ENCODE measurements at regions not wholly inside any gene's neighbourhood (a gene's known extent, or its start where the extent isn't known, plus 50 kb on each side); places are given as distances from the start of the nearest gene placed in this dataset.
"Not testable (repeated sequence)": the region's sequence is repeated elsewhere in the genome, so short reads cannot be mapped to it uniquely, and the experiment has no call there.

- no peak for DNase-seq
Observed at GRCh38 chr10:21122907-21123306, 225.8 kb upstream of the NEBL start.

GRCh38 chr10:21121822-21122221, 224.7 kb upstream of the NEBL start:
- not testable (repeated sequence) for DNase-seq

- no peak for DNase-seq
Observed at GRCh38 chr10:21114683-21115082, 217.6 kb upstream of the NEBL start.

GRCh38 chr10:21110358-21110757, 213.2 kb upstream of the NEBL start:
- no peak for DNase-seq

GRCh38 chr10:21106931-21107330, 209.8 kb upstream of the NEBL start:
- not testable (repeated sequence) for DNase-seq

GRCh38 chr10:21105331-21105730, 208.2 kb upstream of the NEBL start:
- not testable (repeated sequence) for DNase-seq

GRCh38 chr10:21100871-21101514, 203.9 kb upstream of the NEBL start:
- no peak for DNase-seq

- peak; percentile 24 for DNase-seq
Observed at GRCh38 chr10:21100190-21100589, 203.1 kb upstream of the NEBL start.

GRCh38 chr10:21099291-21100062, 202.4 kb upstream of the NEBL start:
- DNase-seq, result no peak

GRCh38 chr10:21097926-21098355, 200.8 kb upstream of the NEBL start:
- peak; percentile 12 for DNase-seq

GRCh38 chr10:21095494-21096055, 198.5 kb upstream of the NEBL start:
- DNase-seq, result no peak

GRCh38 chr10:21095073-21095472, 198.0 kb upstream of the NEBL start:
- DNase-seq, result no peak

- DNase-seq, result no peak
Observed at GRCh38 chr10:21092683-21093524, 195.8 kb upstream of the NEBL start.

- DNase-seq, result no peak
Observed at GRCh38 chr10:21090609-21091082, 193.5 kb upstream of the NEBL start.

GRCh38 chr10:21087476-21087875, 190.4 kb upstream of the NEBL start:
- no peak for DNase-seq

GRCh38 chr10:21084700-21085099, 187.6 kb upstream of the NEBL start:
- DNase-seq, result no peak

GRCh38 chr10:21083861-21084260, 186.8 kb upstream of the NEBL start:
- no peak for DNase-seq

GRCh38 chr10:21082206-21082605, 185.1 kb upstream of the NEBL start:
- DNase-seq, result no peak

GRCh38 chr10:21080261-21080660, 183.2 kb upstream of the NEBL start:
- DNase-seq, result no peak

- no peak for DNase-seq
Observed at GRCh38 chr10:21079330-21079658, 182.2 kb upstream of the NEBL start.

- DNase-seq, result peak; percentile 34
Observed at GRCh38 chr10:21078410-21079329, 181.6 kb upstream of the NEBL start.

GRCh38 chr10:21077681-21078080, 180.6 kb upstream of the NEBL start:
- no peak for DNase-seq

Data from NCI-H2227 treated with DMSO at 0.1 percent for 48 hours (cell line).